K562 (cell line): ENCODE measurements at regions not wholly inside any gene's neighbourhood (a gene's known extent, or its start where the extent isn't known, plus 50 kb on each side); places are given as distances from the start of the nearest gene placed in this dataset.

ENCODE experiments used
- ATAC-seq: fragments of 200-7000 bp; cut with Tn5 transposase; 3 replicates; pipeline ENCODE4 v1.9.1; 2020; ENCODE audit warnings: moderate library complexity
- BruUV-seq: library from RNA; stranded (reverse); fragments of 400-500 nt; replicated peaks from 2 replicates; lab custom pipeline; 2021; lab: Mats Ljungman, UMichigan
- CTCF ChIA-PET: fragments of 300-600 bp; formaldehyde crosslinking; extraction: SDS; loops from one replicate; lab custom pipeline; 2021; ENCODE audit warnings: low intra/inter-chr PET ratio; lab: Yijun Ruan, JAX
- POLR2A ChIA-PET: fragments of 300-600, 350-650 bp; sonication (Branson Sonifier 250); formaldehyde crosslinking; extraction: SDS; loops from one replicate; lab custom pipeline; 2021; ENCODE audit warnings: antibody characterized with exemption, inconsistent platforms; lab: Yijun Ruan, JAX
- DNase-seq, 4 experiments: peaks; one replicate each; pipeline versions ENCODE4 v3.0.0 to v3.0.0-alpha.2; 2011 to 2018; ENCODE audit warnings: low spot score in 3 of 4, mixed read lengths in 3 of 4; ENCODE audit errors: extremely low read depth in 1 of 4
- FAIRE-seq: peaks from 2 replicates; lab custom pipeline; 2011; peaks lifted over from hg19 to GRCh38; lab: Jason Lieb, UNC
- H2AFZ ChIP-seq: 2 replicates; pipeline ENCODE4 v1.6.0; 2011; ENCODE audit warnings: low read depth, low read length, control low read depth, inconsistent platforms
- H3K27ac ChIP-seq: fragments of 200-600 bp; 3 replicates; pipeline ENCODE4 v1.8.0; 2011; ENCODE audit warnings: low read depth, mild to moderate bottlenecking, control low read depth, inconsistent platforms, low read length, moderate library complexity, mixed read lengths; ENCODE audit errors: extremely low read depth
- H3K27me3 ChIP-seq, 2 experiments: fragments of 300-600 bp in 1 of 2; 2 replicates in 1 of 2; 3 replicates in 1 of 2; pipeline versions ENCODE4 v1.6.0 to v1.8.0; 2011; ENCODE audit warnings: inconsistent platforms in 2 of 2, low read length in 2 of 2, mild to moderate bottlenecking in 1 of 2, mixed read lengths in 1 of 2, moderate library complexity in 1 of 2; ENCODE audit not compliant: control insufficient read depth in 2 of 2, insufficient read depth in 2 of 2
- H3K36me3 ChIP-seq: fragments of 300-600 bp; 3 replicates; pipeline ENCODE4 v1.8.0; 2011; ENCODE audit warnings: mild to moderate bottlenecking, low read length, inconsistent platforms; ENCODE audit not compliant: control insufficient read depth, insufficient read depth
- H3K4me1 ChIP-seq, 2 experiments: fragments of 200-600 bp in 1 of 2; replicated peaks in 1 of 2; 2 replicates in 1 of 2; 3 replicates in 1 of 2; pipeline versions ENCODE4 v1.5.1 to v1.8.0; 2011; ENCODE audit warnings: inconsistent platforms in 2 of 2, low read length in 2 of 2, mild to moderate bottlenecking in 1 of 2, mixed read lengths in 1 of 2, moderate library complexity in 1 of 2; ENCODE audit not compliant: control insufficient read depth in 2 of 2, insufficient read depth in 2 of 2
- H3K4me2 ChIP-seq: 2 replicates; pipeline ENCODE4 v1.6.1; 2011; ENCODE audit warnings: low read length, control low read depth, inconsistent platforms, mixed read lengths; ENCODE audit not compliant: insufficient read depth
- H3K4me3 ChIP-seq: fragments of 200-600 bp; sonication (generic), shearing (Covaris generic); 2 replicates; pipeline ENCODE4 v1.5.1; 2016; ENCODE audit warnings: control low read depth, inconsistent platforms
- H3K79me2 ChIP-seq: fragments of 200-600 bp; 3 replicates; pipeline ENCODE4 v1.8.0; 2011; ENCODE audit warnings: low read length, inconsistent platforms; ENCODE audit not compliant: control insufficient read depth, insufficient read depth
- H3K9ac ChIP-seq, 2 experiments: 2 replicates each; pipeline versions ENCODE4 v1.6.0 to v1.6.1; 2011; ENCODE audit warnings: low read depth in 2 of 2, low read length in 2 of 2, control low read depth in 1 of 2, inconsistent platforms in 1 of 2, mild to moderate bottlenecking in 1 of 2, mixed read lengths in 1 of 2; ENCODE audit not compliant: insufficient read depth in 1 of 2
- H3K9me1 ChIP-seq: one replicate; pipeline ENCODE4 v1.6.0; 2011; ENCODE audit warnings: inconsistent platforms, mild to moderate bottlenecking, low read length, moderate library complexity; ENCODE audit not compliant: control insufficient read depth, insufficient read depth
- H3K9me3 ChIP-seq: replicated peaks from 2 replicates; pipeline ENCODE4 v1.5.1; 2011; ENCODE audit warnings: low read depth, low read length, inconsistent platforms; ENCODE audit not compliant: control insufficient read depth, insufficient read depth
- H4K20me1 ChIP-seq: replicated peaks from 2 replicates; pipeline ENCODE4 v1.6.1; 2011; ENCODE audit warnings: low read length, inconsistent platforms, mixed read lengths; ENCODE audit not compliant: control insufficient read depth, insufficient read depth
- ETV6 ChIP-seq, 3 experiments: fragments of 150-350 bp in 1 of 3; sonication (generic) in 1 of 3; formaldehyde crosslinking in 1 of 3; IDR thresholded peaks; 2 replicates each; pipeline versions ENCODE4 v1.6.1 to v1.8.0; 2014 to 2022; ENCODE audit warnings: borderline replicate concordance in 2 of 3, low read depth in 2 of 3, antibody characterized with exemption in 1 of 3, low read length in 1 of 3, mild to moderate bottlenecking in 1 of 3, missing genetic modification reagents in 1 of 3
- FUS ChIP-seq: fragments of 200-400 bp; formaldehyde crosslinking; optimal IDR thresholded peaks from 2 replicates; pipeline ENCODE3; 2017; ENCODE audit warnings: low read depth, low read length
- GTF2F1 ChIP-seq: IDR thresholded peaks from 2 replicates; pipeline ENCODE4 v1.6.1; 2011; ENCODE audit warnings: low read depth, low read length, improper control_type of control experiment
- KAT2B ChIP-seq: IDR thresholded peaks from one replicate; pipeline ENCODE4 v1.6.1; 2012; ENCODE audit warnings: low read depth, mild to moderate bottlenecking, control low read depth, inconsistent platforms, low read length, moderate library complexity
- PPARD ChIP-seq: fragments of 250-450 bp; sonication (Bioruptor Pico); IDR thresholded peaks from 2 replicates; pipeline ENCODE4 v1.8.0; 2022; ENCODE audit warnings: inconsistent platforms, mild to moderate bottlenecking, moderate library complexity
- STAT5B ChIP-seq: fragments of 250-450 bp; sonication (Bioruptor Pico); IDR thresholded peaks from 2 replicates; pipeline ENCODE4 v1.8.0; 2021; ENCODE audit warnings: mild to moderate bottlenecking, inconsistent platforms
- TOE1 ChIP-seq, 2 experiments: fragments of 450-650 bp in 1 of 2; sonication (generic) in 1 of 2; formaldehyde crosslinking in 1 of 2; IDR thresholded peaks; 2 replicates each; pipeline versions ENCODE4 v1.7.1 to v1.8.0; 2016 to 2022; ENCODE audit warnings: borderline replicate concordance in 2 of 2, mild to moderate bottlenecking in 2 of 2, antibody characterized with exemption in 1 of 2, inconsistent platforms in 1 of 2, low read depth in 1 of 2, missing genetic modification reagents in 1 of 2, moderate library complexity in 1 of 2
- XRCC3 ChIP-seq: fragments of 450-650 bp; IDR thresholded peaks from 2 replicates; pipeline ENCODE4 v1.6.1; 2017; ENCODE audit warnings: mild to moderate bottlenecking, moderate library complexity
- WGBS: fragments of 100-300 bp; shearing (Covaris generic); methylation state at CpG from one replicate; pipeline ENCODE4 v1.1.6; 2016; ENCODE audit warnings: low coverage, mixed read lengths; ENCODE audit not compliant: insufficient coverage; ENCODE audit errors: missing lambda C conversion rate; 5-methylcytosine and 5-hydroxymethylcytosine counted together
- in situ Hi-C: fragments of 300-500 bp; cut with MboI; formaldehyde crosslinking; loops from 4 replicates; pipeline ENCODE4 v1.15.0; 2018; ENCODE audit warnings: inconsistent platforms, mixed read lengths
- intact Hi-C: fragments of 100-400 bp; cut with micrococcal nuclease; formaldehyde crosslinking; loops from 2 replicates; pipeline ENCODE4 v1.14.2; 2022
- TF ChIP-seq, protein P1 (sequence below): fragments of 250-450 bp; sonication (Bioruptor Pico); IDR thresholded peaks from 2 replicates; pipeline ENCODE4 v1.4.0; 2020
- TF ChIP-seq, protein P2 (sequence below): fragments of 450-650 bp; formaldehyde crosslinking; IDR thresholded peaks from 2 replicates; pipeline ENCODE4 v1.4.0; 2020; ENCODE audit warnings: mild to moderate bottlenecking, moderate library complexity

DNA sequence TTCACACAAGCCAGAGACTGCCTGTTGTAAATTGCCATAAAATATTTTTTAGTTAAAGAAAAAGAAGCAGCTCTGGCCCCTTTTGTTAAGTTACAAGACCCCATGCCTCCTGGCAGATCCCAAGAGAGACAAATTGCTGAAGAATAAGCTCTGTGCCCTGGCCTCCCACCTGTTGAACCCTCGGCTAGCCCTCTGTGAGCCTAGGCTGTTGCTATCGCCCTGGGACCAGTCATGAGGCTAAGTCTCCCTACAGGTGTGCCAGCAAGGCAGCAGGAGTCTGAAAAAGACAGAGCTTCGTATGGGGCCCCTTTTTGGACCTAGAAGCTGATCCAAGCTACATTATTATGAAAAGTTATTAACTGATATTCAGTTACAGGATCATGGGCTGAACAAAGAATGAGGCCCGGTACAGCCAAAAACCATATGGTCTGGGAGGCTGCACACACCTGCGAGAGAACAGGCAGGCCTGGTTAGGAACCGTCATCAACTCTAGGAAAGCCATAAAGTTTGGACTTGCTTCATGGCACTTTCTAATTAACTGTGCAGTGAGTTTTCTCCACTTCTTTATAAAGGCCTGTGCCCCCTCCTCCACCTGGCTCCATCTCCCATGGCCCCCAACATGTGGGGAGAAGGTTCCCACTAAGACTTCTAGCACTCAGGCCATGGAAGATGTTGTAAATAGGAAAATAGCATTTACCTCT, 384.7 kb downstream of the ENC1 start:
- Histone ChIP-seq H3K9me3 (no peaks in the 10 kb centered on the region), H3K27me3 (peaks cover 4 to 14% of the 10 kb centered on the region in 2 experiments; a peak in 4 of 5 replicates), H4K20me1 (no peaks in the 10 kb centered on the region), H3K27ac (no peak overlapping the region), H3K4me3 (no peak overlapping the region), H2AFZ (no peak overlapping the region), H3K79me2 (no peaks in the 10 kb centered on the region), H3K9me1 (no peaks in the 10 kb centered on the region), H3K36me3 (no peaks in the 10 kb centered on the region), H3K4me1 (no peaks in the 10 kb centered on the region; a peak in 3 of 5 replicates), H3K9ac (no peak overlapping the region), H3K4me2 (no peak overlapping the region)
- no peak for ATAC-seq
- TF ChIP-seq, protein P1, sequence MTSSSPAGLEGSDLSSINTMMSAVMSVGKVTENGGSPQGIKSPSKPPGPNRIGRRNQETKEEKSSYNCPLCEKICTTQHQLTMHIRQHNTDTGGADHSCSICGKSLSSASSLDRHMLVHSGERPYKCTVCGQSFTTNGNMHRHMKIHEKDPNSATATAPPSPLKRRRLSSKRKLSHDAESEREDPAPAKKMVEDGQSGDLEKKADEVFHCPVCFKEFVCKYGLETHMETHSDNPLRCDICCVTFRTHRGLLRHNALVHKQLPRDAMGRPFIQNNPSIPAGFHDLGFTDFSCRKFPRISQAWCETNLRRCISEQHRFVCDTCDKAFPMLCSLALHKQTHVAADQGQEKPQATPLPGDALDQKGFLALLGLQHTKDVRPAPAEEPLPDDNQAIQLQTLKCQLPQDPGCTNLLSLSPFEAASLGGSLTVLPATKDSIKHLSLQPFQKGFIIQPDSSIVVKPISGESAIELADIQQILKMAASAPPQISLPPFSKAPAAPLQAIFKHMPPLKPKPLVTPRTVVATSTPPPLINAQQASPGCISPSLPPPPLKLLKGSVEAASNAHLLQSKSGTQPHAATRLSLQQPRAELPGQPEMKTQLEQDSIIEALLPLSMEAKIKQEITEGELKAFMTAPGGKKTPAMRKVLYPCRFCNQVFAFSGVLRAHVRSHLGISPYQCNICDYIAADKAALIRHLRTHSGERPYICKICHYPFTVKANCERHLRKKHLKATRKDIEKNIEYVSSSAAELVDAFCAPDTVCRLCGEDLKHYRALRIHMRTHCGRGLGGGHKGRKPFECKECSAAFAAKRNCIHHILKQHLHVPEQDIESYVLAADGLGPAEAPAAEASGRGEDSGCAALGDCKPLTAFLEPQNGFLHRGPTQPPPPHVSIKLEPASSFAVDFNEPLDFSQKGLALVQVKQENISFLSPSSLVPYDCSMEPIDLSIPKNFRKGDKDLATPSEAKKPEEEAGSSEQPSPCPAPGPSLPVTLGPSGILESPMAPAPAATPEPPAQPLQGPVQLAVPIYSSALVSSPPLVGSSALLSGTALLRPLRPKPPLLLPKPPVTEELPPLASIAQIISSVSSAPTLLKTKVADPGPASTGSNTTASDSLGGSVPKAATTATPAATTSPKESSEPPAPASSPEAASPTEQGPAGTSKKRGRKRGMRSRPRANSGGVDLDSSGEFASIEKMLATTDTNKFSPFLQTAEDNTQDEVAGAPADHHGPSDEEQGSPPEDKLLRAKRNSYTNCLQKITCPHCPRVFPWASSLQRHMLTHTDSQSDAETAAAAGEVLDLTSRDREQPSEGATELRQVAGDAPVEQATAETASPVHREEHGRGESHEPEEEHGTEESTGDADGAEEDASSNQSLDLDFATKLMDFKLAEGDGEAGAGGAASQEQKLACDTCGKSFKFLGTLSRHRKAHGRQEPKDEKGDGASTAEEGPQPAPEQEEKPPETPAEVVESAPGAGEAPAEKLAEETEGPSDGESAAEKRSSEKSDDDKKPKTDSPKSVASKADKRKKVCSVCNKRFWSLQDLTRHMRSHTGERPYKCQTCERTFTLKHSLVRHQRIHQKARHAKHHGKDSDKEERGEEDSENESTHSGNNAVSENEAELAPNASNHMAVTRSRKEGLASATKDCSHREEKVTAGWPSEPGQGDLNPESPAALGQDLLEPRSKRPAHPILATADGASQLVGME (CRISPR knock-in tag): no peak
- no peak for TF ChIP-seq PPARD (CRISPR knock-in tag)
- TF ChIP-seq, protein P2, sequence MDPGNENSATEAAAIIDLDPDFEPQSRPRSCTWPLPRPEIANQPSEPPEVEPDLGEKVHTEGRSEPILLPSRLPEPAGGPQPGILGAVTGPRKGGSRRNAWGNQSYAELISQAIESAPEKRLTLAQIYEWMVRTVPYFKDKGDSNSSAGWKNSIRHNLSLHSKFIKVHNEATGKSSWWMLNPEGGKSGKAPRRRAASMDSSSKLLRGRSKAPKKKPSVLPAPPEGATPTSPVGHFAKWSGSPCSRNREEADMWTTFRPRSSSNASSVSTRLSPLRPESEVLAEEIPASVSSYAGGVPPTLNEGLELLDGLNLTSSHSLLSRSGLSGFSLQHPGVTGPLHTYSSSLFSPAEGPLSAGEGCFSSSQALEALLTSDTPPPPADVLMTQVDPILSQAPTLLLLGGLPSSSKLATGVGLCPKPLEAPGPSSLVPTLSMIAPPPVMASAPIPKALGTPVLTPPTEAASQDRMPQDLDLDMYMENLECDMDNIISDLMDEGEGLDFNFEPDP (CRISPR knock-in tag): no peak
- no peak for TF ChIP-seq STAT5B (CRISPR knock-in tag)
- no peak for TF ChIP-seq TOE1 (IDR thresholded peaks at IDR 0.05; ENCODE audit: borderline replicate concordance)
- no peak for TF ChIP-seq TOE1 (CRISPR knock-in tag; IDR thresholded peaks at IDR 0.05; ENCODE audit: borderline replicate concordance, low read depth)
- TF ChIP-seq FUS: no peak
- no peak for TF ChIP-seq KAT2B
- no peak for TF ChIP-seq ETV6 (IDR thresholded peaks at IDR 0.05; ENCODE audit: borderline replicate concordance in 1 of 2, low read depth in 2 of 2, low read length in 1 of 2)
- no peak for TF ChIP-seq ETV6 (CRISPR knock-in tag; IDR thresholded peaks at IDR 0.05; ENCODE audit: borderline replicate concordance)
- no peak for TF ChIP-seq GTF2F1
- no peak for TF ChIP-seq XRCC3
- ChIA-PET POLR2A (no interaction called here), CTCF (no interaction called here)
- FAIRE-seq: no peak
- BruUV-seq: no TSS peak
- intact Hi-C loops: no loop called here
- WGBS: 6% methylated on average over 6 of the region's 6 CpGs
- in situ Hi-C loops: no loop called here
- no peak for DNase-seq
